ENCODE measurements at regions not wholly inside any gene's neighbourhood (a gene's known extent, or its start where the extent isn't known, plus 50 kb on each side); places are given as distances from the start of the nearest gene placed in this dataset.

- TF ChIP-seq CTCF (conservative IDR thresholded peaks at IDR 0.05; ENCODE audit: low read depth, low read length) = no peak
- H3K4me3 ChIP-seq (ENCODE audit: low read depth, low read length) = no peak overlapping the region
- DNase-seq (ENCODE audit: low read depth) = no peak
These were observed 113.4 kb upstream of the F3 start for GRCh38 chr1:94654919-94655318.

DNA sequence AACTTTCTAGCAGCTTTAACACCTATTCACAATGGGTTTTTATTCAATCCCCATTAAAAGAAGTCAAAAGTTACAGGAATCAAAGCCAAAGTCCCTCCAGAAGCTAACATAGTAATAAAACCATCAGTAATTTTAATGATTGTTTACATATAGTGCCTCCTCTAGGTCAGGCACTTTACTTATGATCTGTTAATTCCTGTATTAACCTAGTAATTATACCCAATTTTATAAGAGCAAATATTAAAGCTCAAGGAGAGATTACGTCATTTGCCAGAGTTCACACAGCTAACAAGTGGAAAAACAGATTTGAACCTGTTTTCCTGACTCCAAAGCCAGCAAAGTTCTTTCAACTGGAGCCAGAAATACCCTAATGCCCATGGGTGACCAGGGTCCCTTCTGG, 112.9 kb upstream of the F3 start:
- no peak for TF ChIP-seq CTCF (conservative IDR thresholded peaks at IDR 0.05; ENCODE audit: low read depth, low read length)
- no peak overlapping the region for H3K4me3 ChIP-seq (ENCODE audit: low read depth, low read length)
- DNase-seq (ENCODE audit: low read depth) = no peak

DNA sequence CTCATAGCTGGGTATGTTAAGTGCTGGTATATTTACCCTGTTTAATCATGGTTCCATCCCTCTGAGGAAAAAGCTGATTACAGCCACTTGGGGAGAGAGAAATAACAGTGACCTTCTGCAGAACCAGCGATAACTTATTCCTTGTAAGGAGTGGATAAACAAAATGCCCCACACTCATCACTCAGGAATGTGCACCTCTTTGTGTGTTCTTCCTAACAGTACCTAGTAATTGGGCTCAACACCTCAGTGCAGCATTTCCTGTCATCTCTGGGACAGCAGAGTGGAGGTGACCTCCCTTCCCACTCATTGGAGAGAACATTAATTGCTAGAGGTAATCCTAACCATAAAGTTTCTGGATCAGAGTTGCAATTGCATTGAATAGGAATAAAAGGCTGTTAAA, 112.5 kb upstream of the F3 start:
- DNase-seq (ENCODE audit: low read depth) = peak; percentile 66
- no peak for TF ChIP-seq CTCF (conservative IDR thresholded peaks at IDR 0.05; ENCODE audit: low read depth, low read length)
- no peak overlapping the region for H3K4me3 ChIP-seq (ENCODE audit: low read depth, low read length)

DNA sequence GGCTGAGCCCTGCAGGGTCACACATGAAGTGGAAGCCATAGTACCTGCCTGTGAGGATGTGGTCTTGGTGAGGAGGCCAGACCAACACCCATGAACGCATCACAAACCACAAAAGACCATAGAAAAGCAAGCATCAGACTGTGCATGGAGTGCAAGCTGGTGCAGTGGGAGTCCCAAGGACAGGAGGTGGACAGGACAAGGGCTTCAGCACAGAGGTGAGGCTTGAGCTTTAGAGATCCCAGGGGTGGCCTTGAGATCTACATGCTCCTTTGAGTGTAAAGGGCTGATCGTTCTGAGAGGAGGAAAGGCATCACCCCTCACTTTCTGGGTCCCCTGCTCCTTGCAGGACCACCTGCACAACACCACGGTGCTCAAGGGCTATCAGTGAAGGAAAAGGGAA, 111.9 kb upstream of the F3 start:
- DNase-seq (ENCODE audit: low read depth) = no peak
- no peak overlapping the region for H3K4me3 ChIP-seq (ENCODE audit: low read depth, low read length)
- TF ChIP-seq CTCF (conservative IDR thresholded peaks at IDR 0.05; ENCODE audit: low read depth, low read length) = no peak

DNA sequence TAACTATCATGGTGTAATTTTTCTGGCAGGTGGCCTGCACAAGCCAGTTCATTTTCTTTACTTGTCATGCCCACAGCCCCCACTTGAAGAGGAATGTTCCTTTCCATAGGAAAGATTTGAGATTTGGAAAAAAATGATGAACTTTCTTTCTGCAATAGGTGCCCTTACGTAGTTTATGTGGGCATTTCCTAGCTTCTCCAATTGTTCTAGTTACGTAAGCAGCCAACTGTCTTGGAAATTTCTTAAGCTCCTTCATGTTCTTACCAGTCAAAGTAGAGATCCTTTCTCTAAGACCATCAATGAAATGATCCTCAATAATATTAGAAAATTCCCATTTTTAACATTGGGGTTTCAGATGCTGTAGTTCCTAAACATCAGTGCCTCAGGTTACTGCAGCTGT, 109.5 kb upstream of the F3 start:
- TF ChIP-seq CTCF (conservative IDR thresholded peaks at IDR 0.05; ENCODE audit: low read depth, low read length) = no peak
- no peak for DNase-seq (ENCODE audit: low read depth)
- H3K4me3 ChIP-seq (ENCODE audit: low read depth, low read length) = no peak overlapping the region

DNA sequence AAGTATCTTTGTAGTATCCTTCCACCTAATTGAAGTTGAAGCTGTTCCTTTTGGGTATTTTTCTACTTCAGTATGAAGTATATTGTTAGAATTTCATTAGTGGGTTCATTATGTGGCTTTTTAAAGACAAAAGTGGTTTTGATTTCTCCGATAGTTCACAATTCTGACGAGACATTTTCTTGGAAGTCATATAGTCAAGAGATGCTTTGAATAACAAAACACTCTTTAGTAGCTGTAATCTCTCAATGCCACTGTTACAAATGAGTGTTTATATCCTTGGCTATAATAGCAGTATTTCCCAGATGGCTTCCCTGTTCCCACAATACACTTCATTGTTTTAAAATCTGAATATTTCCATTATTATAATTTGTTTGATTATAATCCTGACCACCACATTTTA, 108.7 kb upstream of the F3 start:
- DNase-seq (ENCODE audit: low read depth) = no peak
- no peak for TF ChIP-seq CTCF (conservative IDR thresholded peaks at IDR 0.05; ENCODE audit: low read depth, low read length)

DNA sequence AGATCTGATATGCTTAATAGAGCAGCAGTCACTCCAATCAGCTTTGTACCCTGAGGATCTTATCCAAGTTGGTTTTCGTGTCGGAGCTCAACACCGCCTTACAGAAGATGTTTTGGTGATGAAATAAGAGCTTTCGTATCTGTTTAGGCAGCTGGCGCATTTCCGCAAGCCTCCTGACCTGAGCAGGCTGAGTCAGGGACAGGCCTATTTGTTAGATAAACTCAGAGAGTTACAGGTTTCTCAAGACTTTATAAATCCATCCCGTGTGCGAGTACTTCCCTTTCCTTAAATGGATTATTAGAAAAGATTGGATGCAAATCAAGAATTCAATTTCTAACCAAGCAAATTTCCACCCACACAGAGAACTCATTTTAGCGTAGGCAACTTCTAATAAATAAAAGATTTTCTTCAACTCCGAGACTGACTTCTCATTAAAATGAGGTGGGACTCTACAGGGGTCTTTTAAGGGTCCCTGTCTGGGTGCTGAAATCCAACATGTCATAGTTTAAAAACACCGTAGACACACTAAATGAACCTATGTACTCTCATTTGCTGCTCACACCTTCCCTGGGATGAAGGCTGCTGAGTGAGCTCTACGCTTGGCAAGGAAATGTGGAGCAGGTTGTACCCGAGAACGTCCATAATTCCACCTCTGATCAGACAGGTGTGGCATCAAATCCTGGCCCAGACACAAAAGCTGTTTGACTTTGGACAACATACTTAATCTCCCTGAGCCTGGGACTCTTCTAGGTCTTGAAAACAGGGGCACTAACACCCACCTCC, 106.9 kb upstream of the F3 start:
- H3K4me3 ChIP-seq (ENCODE audit: low read depth, low read length) = no peak overlapping the region
- DNase-seq (ENCODE audit: low read depth) = peak; percentile 99
- no peak for TF ChIP-seq CTCF (conservative IDR thresholded peaks at IDR 0.05; ENCODE audit: low read depth, low read length)

More for the DNA sequence above, 108.7 kb upstream of the F3 start:
- no peak overlapping the region for H3K4me3 ChIP-seq (ENCODE audit: low read depth, low read length)

Data from choroid plexus epithelial cell (primary cell).